Neutrophil (primary cell): ENCODE measurements at regions not wholly inside any gene's neighbourhood (a gene's known extent, or its start where the extent isn't known, plus 50 kb on each side); places are given as distances from the start of the nearest gene placed in this dataset.

Source experiments
- H3K27ac ChIP-seq: fragments of 200-600 bp; sonication (generic); 2 replicates; pipeline ENCODE4 v1.5.1; 2016; ENCODE audit warnings: mild to moderate bottlenecking, moderate library complexity
- H3K27me3 ChIP-seq: fragments of 200-600 bp; sonication (generic); 2 replicates; pipeline ENCODE4 v1.6.0; 2016; ENCODE audit warnings: mild to moderate bottlenecking
- H3K36me3 ChIP-seq: fragments of 200-600 bp; sonication (generic); 2 replicates; pipeline ENCODE4 v1.5.1; 2017
- H3K4me1 ChIP-seq, 2 experiments: fragments of 200-600 bp in 1 of 2; sonication (generic) in 1 of 2; 1 replicate in 1 of 2; 2 replicates in 1 of 2; pipeline versions ENCODE4 v1.5.1 to v1.6.1; 2013 to 2016; ENCODE audit warnings: low read depth in 1 of 2, low read length in 1 of 2, mild to moderate bottlenecking in 1 of 2, moderate library complexity in 1 of 2; ENCODE audit not compliant: control insufficient read depth in 1 of 2, insufficient read depth in 1 of 2
- H3K4me3 ChIP-seq, 2 experiments: fragments of 200-600 bp in 1 of 2; sonication (generic) in 1 of 2; 1 replicate in 1 of 2; 2 replicates in 1 of 2; pipeline ENCODE4 v1.5.1; 2013 to 2016; ENCODE audit warnings: low read depth in 1 of 2, low read length in 1 of 2, mild to moderate bottlenecking in 1 of 2, moderate library complexity in 1 of 2
- H3K9me3 ChIP-seq: fragments of 200-600 bp; sonication (generic); 2 replicates; pipeline ENCODE4 v1.5.1; 2016
- TF ChIP-seq, protein P1 (sequence below): fragments of 200-600 bp; sonication (generic); IDR thresholded peaks from 2 replicates; pipeline ENCODE4 v1.5.1; 2016; ENCODE audit warnings: antibody characterized with exemption

DNA sequence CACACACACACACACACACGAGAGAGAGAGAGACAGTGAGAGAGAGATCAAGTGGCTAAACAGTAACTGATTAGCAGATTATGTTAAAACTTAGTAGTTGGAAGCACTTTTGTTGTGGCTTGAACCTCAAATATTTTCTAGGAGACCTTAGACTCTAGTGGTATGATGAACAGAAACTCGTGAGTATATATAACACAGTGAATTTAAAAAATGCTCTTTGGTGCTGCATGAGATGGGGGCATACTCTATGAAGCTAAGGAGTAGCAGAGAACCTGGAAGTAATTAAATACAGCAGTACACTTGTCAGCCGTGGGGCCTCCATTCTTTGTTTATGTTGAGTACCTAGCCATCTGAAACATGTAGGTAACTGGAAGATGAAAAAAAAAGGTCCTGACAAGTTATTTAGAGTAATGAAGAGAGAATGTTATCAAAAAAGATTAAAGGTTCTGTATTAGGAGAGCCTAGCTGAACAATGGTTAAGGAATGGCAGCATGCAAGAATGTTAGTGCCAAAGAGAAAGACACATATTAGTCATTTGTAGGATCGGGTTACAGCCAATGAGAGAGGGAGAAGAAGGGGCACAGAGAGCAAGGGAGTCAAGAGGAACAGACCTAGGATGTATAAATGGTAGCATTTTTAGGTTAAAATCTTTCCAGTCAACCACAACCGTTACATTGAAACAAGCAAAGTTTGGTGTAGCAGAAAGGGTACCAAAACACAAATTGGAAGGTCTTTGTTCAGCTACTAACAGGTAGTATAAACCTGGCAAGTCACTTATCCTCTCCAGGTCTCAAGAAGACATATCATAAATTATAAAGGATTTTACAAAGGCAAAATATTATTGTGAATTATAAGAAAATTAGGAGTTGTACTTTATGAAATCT is 316.7 kb upstream of the DIPK2B start:
- Histone ChIP-seq H3K27me3 (no peaks in the 10 kb centered on the region), H3K4me1 (no peaks in the 10 kb centered on the region), H3K36me3 (no peaks in the 10 kb centered on the region), H3K4me3 (no peak overlapping the region), H3K27ac (no peak overlapping the region), H3K9me3 (no peaks in the 10 kb centered on the region)
- TF ChIP-seq, protein P1, sequence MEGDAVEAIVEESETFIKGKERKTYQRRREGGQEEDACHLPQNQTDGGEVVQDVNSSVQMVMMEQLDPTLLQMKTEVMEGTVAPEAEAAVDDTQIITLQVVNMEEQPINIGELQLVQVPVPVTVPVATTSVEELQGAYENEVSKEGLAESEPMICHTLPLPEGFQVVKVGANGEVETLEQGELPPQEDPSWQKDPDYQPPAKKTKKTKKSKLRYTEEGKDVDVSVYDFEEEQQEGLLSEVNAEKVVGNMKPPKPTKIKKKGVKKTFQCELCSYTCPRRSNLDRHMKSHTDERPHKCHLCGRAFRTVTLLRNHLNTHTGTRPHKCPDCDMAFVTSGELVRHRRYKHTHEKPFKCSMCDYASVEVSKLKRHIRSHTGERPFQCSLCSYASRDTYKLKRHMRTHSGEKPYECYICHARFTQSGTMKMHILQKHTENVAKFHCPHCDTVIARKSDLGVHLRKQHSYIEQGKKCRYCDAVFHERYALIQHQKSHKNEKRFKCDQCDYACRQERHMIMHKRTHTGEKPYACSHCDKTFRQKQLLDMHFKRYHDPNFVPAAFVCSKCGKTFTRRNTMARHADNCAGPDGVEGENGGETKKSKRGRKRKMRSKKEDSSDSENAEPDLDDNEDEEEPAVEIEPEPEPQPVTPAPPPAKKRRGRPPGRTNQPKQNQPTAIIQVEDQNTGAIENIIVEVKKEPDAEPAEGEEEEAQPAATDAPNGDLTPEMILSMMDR: no peak

DNA sequence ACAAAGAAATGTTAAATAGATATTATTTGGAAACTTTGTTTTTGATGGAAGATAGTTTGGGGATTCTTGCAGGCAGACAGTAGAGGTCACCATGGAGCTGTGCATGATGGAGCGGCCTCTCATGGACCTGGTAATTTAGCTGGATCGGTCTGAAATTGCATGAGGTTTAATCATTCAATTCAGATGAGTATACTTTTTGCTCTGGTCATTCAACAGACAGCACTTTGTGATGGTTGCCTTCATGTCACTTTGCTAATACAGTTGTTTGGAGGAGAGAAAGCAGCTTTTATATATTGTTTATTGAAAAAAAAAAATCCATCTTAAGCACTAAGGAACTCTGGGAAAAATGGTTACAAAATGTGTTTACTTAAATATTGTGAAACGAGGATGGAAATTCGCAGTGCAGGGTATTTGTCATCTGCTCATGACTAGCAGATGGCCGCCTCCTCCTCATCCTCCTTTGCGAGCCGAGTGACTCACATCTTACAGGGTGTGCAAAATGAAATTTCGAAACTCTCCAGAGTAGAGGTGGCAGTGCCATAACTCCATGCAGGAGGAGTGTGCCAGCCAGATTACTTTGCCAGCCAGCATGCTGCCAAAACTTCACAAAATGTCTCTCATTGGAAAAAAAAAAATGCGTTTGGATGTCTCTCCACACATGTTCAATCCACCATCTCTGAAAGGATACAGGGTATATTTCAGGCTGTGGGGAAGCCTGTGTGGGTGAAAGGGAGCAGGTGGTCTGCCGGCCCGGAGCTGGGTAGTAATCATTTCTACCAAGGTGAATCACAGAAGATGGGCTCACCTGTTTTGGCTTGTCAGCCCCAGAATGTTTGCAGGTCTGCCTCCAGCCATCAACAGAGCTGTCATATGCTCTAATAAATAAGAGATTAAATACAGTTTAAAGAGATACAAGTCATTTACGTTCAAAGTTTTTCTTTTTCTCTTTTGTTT is 314.9 kb upstream of the DIPK2B start:
- no peaks in the 10 kb centered on the region for H3K36me3 ChIP-seq
- H3K4me3 ChIP-seq: no peak overlapping the region
- no peaks in the 10 kb centered on the region for H3K9me3 ChIP-seq
- H3K27me3 ChIP-seq: no peaks in the 10 kb centered on the region
- TF ChIP-seq, protein P1: no peak
- H3K4me1 ChIP-seq: no peaks in the 10 kb centered on the region
- H3K27ac ChIP-seq: no peak overlapping the region

DNA sequence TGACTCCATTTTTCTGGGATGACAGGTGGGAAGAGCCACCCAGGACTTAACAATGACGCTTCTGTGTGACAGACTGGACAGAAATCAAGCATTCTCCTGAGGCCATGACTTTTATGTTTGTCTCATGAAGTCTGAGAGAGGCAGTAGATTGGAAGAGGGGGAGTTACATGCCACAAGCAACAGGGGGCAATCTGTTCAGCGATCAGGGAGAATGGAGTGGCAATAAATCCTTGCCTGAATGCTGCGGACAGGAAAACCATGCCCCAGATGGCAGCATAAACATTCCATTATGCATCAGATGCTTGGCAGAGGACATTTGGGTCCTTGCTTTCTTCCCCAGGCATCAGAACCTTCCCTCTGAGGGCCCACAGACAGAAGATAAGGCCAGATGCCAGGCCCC is 312.4 kb upstream of the DIPK2B start:
- Histone ChIP-seq H3K9me3 (no peaks in the 10 kb centered on the region), H3K4me1 (no peaks in the 10 kb centered on the region), H3K36me3 (no peaks in the 10 kb centered on the region), H3K4me3 (no peak overlapping the region), H3K27me3 (no peaks in the 10 kb centered on the region), H3K27ac (no peak overlapping the region)
- TF ChIP-seq, protein P1: no peak

DNA sequence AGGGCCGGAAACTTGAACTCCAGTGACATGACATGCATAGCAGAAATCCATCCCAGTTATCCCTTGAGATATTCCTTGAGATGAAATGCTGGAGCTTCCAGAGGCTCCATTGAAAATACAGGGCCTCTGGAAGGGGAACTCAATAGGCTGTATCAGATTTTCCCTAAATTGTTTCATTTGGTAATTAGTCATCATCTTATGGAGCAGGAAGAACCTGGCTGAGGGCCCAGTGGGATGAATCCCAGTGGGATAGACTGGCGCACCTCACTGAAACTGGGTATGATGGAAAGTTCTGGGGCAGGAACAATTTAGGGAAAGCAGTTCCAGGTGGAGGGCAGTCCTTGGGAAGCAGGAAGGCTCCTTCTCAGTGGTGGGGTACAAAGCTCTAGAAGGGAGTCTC is 307.8 kb upstream of the DIPK2B start:
- H3K27ac ChIP-seq: no peak overlapping the region
- H3K27me3 ChIP-seq: no peaks in the 10 kb centered on the region
- TF ChIP-seq, protein P1: no peak
- H3K9me3 ChIP-seq: no peaks in the 10 kb centered on the region
- H3K4me3 ChIP-seq: no peak overlapping the region
- H3K4me1 ChIP-seq: no peaks in the 10 kb centered on the region
- no peaks in the 10 kb centered on the region for H3K36me3 ChIP-seq

DNA sequence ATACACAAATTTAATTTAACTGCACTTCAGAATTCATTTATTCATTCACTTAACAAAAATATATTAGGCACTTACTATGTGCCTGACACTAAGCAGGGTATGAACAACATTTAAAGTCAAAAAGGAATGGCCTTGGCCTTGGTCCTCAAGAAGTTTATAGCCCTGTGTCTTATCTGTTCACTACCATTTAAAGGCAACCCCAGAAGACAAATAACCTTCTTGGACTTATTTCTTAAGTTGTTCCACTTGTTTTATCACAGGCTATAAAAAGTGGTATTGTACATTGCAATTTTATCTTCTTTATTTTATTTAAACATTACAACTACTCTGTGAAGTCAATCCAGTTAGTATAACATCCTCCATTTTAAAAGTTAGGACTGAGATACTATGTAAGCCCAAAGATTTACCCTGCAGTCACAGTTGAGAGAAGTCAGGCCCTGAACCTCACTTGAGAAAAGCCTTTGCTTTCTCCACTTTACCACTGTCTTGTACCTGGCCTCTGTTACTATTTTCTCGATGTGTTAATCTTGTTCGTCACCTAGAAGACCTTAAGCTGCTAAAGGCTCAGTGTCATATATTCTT is 305.6 kb upstream of the DIPK2B start:
- no peak overlapping the region for H3K27ac ChIP-seq
- H3K36me3 ChIP-seq: no peaks in the 10 kb centered on the region
- no peaks in the 10 kb centered on the region for H3K27me3 ChIP-seq
- TF ChIP-seq, protein P1: no peak
- no peak overlapping the region for H3K4me3 ChIP-seq
- no peaks in the 10 kb centered on the region for H3K4me1 ChIP-seq
- no peaks in the 10 kb centered on the region for H3K9me3 ChIP-seq
